ENCODE measurements at regions not wholly inside any gene's neighbourhood (a gene's known extent, or its start where the extent isn't known, plus 50 kb on each side); places are given as distances from the start of the nearest gene placed in this dataset.
"Not testable (repeated sequence)": the region's sequence is repeated elsewhere in the genome, so short reads cannot be mapped to it uniquely, and the experiment has no call there.

DNA sequence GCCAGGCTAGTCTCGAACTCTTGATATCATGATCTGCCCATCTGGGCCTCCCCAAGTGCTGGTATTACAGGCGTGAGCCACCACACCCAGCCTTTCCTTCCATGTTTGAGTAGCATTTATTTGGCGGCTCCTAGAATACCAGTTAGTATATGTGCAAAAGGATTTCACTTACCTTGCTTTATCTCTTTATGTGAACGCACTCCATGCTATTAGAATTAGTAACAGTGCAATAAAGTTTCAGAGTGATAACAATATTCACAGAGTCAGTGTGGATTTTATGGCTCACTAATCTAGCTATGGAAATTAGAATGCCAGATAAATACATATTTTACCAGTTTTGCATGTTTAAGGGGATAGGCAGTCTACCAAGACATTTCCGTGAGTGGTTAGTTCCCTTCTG lies 74.4 kb upstream of the NIPBL start:
- TF ChIP-seq CTCF (IDR thresholded peaks at IDR 0.05; ENCODE audit: borderline replicate concordance, insufficient read depth, low read depth, low read length), result no peak
- no peak overlapping the region for H3K4me3 ChIP-seq (ENCODE audit: low read depth, low read length)

- not testable (repeated sequence) for H3K4me3 ChIP-seq (ENCODE audit: low read depth, low read length)
These were observed 63.3 kb upstream of the NIPBL start for GRCh38 chr5:36813249-36813648.

GRCh38 chr5:36815871-36816270 lies 60.7 kb upstream of the NIPBL start:
- H3K4me3 ChIP-seq (ENCODE audit: low read depth, low read length), result no peak overlapping the region
- no peak for TF ChIP-seq CTCF (IDR thresholded peaks at IDR 0.05; ENCODE audit: borderline replicate concordance, insufficient read depth, low read depth, low read length)

GRCh38 chr5:36820900-36821299 lies 55.7 kb upstream of the NIPBL start:
- no peak overlapping the region for H3K4me3 ChIP-seq (ENCODE audit: low read depth, low read length)
- TF ChIP-seq CTCF (IDR thresholded peaks at IDR 0.05; ENCODE audit: borderline replicate concordance, insufficient read depth, low read depth, low read length), result no peak

- H3K4me3 ChIP-seq (ENCODE audit: low read depth, low read length), result no peak overlapping the region
- TF ChIP-seq CTCF (IDR thresholded peaks at IDR 0.05; ENCODE audit: borderline replicate concordance, insufficient read depth, low read depth, low read length), result no peak
These were observed 49.9 kb upstream of the NIPBL start for GRCh38 chr5:36826694-36827093.
